ENCODE measurements at regions not wholly inside any gene's neighbourhood (a gene's known extent, or its start where the extent isn't known, plus 50 kb on each side); places are given as distances from the start of the nearest gene placed in this dataset.
A peak's percentile ranks its signal among the peaks of the same experiment; 100 is the strongest.

DNA sequence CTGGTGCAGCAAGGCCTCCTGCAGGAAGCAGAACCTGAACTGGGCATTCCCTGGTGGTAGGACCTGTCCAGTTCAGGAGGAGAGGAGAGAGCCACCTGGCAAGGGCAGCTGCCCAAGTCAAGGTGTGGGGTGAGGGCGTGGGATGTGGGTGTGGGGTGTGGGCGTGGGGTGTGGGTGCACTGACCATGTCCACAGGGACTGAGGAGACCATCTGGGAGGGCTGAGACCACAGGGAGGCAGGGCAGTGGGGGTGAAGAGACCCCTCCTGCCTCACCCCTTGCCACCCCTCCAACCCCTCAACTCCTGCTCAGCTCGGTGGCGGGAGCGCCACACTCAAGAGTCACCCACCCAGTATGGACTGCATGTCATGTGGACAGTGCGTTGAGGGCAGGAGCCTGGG lies 117.9 kb downstream of the CPZ start:
- DNase-seq = no peak

DNA sequence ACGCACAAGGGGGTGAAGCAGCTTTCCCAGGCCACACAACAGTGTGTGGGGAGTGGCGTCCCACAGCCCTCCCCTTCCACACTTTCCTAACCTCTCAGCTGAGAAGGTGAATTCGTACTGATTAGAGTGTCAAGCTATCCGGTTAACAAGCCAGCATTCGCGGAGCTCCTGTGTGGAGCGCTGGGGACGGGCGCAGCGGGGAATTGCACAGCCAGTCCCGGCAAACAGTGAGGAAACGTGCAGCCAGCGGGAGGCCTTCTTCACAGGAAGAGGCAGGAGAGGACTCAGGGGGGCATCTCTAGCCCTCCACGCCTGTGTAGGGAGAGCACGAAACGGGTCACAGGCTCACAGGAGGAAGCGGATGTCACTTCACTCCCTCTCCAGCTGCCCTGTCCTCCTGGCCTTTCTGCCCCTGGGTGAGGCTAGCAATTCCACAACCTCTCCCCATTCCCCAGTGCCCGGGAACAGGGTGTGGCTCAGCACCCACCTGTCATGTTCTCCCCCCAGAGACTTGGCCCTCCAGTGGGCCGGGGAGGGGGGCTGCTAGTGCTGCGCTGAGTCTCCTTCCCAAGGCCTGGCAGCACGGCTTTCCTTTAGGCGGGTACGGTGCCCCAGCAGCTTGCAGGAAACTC lies 117.3 kb downstream of the CPZ start:
- no peak for DNase-seq

DNA sequence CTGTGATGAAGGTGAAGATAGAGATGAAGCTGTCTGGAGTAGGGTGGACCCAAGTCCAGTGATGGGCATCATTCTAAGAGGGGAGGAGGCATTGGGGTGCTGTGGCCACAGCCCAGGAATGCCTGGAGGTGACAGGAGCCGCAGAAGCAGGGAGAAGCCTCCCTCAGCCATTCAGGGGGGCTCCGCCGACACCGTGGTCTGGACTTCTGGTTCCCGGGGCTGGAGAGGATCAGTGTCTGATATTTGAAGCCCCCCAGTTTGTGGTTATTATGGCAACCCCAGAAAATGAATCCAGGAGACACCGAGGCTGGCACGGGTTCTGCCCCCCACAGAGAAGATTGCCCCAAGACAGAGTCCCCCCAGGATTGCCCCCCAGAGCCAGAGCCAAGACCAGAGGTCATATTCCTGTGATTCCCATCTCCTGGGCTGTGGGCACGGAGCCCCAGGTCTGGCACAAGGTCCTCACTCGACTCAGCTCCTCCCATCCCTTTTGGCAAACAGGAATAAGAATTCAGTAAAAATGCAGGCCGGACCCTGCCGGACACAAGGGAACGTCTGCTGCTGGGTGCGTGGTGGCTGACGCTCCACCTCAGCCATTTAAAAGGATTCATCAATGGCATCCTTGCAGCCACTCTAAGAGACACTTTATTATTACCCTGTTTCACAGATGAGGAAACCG lies 116.6 kb downstream of the CPZ start:
- no peak for DNase-seq

DNA sequence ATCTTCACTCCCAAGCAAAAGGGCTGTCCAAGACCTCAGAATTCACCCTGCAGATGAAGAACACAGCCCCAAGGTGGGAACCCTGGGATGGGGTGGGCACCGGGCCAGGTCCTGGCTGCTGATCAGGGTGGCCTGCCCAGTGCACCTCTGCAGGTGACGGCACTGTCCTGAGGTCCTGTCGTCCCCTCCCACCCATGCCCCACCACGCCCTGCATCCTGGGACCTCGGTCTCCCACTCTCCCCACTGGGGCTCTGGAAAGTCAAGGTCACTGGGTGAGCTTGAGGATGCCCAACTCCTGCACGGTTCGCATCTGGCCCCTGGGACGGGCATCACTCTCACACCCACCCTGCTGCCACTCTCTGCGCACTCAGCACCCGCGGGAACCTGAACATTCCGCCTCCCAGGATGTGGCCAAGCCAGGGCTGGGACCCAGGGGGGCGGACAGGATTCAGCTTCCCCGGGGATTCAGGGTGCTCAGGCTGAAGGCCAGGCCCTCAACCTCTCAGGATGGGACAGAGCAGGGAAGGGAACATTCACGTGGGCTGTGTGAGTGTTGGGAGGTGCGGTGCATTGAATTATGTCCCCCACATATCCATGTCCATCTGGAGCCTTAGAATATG lies 115.9 kb downstream of the CPZ start:
- no peak for DNase-seq

DNA sequence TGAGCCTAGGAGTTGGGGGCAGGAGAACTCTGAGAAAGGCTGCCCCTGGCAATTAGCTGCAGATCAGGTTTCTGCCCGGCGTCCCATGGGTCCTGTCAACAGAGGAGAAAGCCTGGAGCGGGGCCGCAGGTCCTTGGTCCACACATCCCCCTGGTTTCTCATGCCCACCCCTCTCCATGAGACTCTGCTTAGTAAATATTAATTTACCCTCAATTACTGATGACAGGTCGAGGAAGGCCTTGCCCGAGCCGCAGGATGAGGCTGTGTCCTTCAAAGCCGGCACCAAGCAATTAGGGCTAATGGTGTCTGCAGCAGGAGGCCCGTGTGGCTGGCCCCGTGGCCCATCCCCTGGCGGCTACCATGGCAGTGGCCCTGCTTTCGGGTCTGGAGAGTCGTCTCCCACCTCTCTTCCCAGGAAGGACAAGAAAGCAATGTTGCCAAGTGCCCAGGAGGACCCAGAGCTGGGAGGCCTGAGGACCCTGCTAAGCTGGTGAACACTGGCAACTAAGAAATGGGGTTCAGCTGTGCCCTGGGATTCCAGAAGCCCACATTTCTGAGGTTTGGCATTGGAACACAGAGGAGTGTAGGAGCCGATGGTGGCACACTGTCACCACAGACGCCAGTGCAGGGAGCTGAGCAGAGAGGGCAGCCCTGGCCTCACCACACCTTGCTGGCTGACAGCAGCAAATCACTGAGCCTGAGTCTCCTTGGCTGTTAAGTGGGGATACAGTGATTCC lies 114.6 kb downstream of the CPZ start:
- DNase-seq = peak in 1 of 2 experiments; percentile 26

DNA sequence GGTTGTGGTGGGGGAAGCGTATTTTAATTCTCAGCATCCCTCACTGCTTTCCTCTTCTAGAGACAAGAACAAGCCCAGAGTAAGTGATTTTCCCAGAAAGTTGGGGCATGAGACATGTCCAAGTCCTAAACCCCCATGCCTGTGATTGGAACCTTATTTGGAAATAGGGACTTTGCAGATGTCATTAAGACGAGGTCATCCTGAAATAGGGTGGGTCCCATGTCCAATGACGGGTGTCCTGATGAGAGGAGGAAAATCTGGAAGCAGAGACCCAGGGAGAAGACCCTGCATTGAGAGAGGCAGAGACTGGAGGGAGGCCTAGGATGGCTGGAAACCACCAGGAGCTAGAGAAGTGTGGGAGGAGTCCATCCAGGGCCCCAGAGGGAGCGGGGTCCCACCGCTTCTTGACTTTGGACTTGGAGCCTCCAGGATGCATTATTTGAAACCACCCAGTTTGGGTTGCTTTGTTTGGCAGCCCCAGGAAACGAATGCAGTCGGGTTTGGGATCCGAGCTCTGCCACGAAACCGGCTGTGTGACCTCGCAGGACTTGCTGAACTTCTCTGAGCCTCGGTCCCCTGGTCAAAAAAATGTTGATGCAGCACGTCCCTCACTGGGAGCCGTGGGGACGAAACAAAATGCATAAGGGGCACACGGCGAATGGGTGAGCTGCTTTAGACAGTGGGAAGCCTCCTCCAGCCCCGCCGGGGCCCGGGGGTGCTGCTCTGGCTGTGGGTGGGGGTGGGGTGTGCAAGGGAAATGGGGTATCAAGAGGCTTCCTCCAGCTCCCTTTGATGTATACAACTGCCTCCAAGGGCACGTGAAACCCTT lies 113.9 kb downstream of the CPZ start:
- no peak for DNase-seq

DNA sequence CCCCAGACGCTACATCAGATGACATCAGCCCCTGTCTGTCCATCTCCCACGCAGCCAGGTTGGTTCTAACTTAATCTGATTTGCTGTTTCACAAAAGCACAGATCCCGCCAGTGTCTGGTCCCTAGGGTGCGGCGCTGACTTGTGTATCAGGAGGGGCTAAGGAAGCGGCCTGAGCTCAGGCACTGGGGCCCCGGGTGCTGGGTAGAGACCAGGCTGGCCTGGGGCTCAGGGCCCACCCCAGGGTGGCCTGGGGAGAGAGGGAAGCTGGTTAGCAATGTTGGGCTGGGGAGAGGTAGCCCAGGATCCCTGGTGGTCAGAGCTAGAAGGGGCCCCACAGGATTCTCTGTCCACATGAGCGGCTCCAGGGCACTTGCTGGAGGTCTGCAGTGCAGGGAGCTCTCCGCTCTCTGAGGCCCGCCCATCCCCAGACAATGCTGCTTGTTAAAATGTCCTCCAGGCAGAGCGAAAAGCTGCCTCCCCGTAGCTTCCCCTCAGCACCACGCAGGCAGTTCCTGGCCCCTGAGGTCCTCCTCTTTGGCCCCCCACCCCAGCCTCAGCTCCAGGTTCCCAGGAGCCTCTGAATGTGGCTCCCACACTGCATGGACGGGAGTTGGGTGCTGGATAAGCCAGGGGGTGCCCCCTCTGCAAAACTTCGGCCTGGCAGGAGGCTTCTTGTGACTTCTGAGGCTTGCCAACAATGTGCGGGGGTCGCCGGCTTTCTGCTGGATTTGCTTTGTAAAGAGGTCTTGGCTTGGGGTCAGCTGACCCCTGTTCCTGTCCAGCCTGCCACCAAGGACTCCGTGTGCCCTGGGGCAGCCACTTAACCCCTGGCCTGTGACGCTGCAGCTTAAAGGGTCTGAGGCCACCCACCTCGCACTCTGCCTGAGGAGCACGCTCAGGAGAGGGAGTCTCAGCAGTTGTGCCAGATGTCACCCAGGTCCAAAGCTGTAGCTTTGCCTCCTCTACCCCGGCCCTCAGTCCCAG lies 112.9 kb downstream of the CPZ start:
- DNase-seq = no peak

DNA sequence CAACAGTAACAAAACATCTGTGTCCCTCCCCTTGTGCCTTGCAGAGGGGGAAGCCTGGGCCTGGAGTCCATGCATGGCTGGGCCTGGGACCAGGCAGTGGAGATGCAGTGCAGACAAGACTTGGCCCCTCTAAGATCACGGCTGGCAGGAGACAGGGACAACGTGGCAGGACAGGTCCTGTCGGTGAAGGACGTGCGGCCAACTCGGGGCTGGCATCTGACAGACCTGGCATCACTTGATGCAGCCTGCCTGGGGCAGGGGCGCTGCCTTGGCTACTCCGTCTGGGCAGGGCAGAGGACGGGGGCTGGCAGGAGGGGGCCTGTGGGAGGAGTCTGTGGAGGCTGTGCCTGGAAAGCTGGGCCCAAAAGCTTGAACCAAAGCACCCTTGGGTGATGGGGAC lies 112.1 kb downstream of the CPZ start:
- DNase-seq = no peak

DNA sequence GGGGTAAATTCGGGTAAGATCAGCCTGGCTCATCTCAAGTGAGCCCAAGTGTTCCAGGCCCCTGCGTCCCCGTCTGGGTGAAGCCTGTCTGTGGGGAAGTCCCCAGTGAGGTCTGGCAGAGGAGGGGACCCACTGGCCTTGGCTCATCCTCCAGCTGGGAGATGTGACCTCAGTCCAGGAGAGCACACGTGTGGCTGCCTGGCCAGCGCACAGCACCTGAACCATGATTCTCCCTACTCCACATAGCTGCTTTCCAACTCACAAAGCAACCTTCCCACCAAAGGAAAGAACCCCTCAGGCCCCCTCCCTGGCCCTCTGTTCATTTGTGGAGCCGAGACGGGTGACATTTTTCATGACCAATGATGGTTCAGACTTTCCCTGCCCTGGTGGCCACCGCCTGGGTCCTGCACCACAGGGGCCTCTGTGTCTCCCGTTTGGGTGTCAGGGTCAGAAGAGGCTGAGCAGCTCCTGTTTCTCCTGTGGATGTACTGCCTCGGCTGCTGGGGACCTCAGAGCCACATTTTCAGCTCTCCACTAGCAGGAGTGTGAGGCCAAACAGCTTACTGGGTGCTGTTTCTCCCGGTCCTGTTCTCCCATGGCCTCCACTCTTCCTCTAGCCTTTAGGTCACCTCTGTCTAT lies 111.4 kb downstream of the CPZ start:
- DNase-seq = no peak

DNA sequence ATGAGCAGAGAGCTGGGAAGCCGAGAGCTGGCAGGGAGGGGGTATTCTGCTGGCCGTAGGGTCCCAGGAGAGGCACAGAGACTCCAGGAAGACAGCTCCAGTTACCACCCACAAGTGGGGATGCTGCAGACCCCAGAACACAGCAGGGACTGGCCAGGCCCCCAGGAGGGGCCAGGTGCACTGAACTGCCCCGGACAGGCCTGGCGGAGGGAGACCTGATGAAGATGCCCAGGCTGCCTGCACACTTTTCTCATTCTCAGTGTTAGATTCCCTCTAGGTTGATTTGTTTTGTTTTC lies 110.8 kb downstream of the CPZ start:
- DNase-seq = no peak

DNA sequence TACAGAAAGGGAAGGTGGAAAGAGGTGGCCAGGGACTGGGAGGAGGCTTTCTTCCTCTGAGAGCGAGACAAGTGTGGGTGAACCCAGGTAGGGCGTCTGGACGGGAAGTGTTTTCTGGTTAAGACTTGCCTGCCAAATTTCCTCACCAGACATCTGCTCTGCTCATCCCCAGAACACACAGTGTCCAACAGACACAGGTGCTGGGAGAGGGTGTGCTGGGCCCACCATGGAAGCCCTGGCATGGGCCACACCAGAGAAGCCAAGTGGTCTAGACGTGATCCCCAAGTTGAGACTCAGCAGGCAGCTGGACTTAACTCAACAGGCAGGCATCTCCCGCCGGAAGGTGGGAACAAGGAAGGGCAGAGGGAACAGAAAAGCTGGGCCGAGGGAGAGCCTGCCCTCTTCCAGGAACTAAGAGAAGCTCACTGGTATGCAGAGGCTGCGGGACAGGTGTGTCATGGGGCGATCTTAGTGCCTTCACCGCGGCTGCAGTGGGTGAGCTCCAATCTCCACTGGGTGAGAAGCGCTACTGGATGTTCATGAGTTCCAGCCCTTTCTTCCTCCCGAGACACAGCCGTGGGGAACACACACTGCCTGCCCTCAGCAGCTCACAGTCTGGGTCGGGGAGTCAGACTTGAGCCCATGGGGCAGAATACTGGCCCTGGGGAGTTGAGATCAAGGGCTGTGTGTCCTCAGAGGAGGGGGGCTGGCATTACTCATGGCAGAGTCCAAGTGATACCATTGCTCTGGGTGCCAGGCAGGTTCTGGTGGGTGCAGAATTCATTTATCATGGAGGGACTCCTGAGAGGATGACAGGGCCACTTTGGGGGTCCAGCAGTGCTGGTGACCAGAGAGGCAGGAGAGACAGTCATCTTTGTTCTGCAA lies 110.2 kb downstream of the CPZ start:
- DNase-seq = no peak

DNA sequence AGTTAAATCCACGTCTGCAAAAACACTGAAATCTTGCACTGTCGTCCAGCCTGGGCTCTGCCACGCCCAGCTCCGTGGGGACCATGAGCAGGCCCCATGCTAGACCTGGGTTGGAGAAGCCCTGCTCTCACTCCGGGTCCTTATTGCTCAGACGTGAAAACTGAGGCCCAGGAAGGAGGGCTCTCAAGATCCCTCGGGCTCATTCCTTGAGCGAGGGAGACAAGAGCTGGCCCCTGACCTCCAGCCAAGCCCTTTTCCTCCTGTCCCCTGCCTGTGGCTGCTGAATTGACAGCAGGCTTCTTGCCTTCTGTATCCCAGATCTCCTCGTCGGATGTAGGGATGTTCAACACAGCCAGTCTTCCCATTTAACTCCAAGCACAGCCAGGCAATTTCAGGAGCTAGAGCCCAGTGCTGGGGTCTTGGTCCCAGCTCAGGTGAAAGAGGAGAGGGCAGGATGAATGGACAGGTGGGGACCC lies 109.5 kb downstream of the CPZ start:
- no peak for DNase-seq

DNA sequence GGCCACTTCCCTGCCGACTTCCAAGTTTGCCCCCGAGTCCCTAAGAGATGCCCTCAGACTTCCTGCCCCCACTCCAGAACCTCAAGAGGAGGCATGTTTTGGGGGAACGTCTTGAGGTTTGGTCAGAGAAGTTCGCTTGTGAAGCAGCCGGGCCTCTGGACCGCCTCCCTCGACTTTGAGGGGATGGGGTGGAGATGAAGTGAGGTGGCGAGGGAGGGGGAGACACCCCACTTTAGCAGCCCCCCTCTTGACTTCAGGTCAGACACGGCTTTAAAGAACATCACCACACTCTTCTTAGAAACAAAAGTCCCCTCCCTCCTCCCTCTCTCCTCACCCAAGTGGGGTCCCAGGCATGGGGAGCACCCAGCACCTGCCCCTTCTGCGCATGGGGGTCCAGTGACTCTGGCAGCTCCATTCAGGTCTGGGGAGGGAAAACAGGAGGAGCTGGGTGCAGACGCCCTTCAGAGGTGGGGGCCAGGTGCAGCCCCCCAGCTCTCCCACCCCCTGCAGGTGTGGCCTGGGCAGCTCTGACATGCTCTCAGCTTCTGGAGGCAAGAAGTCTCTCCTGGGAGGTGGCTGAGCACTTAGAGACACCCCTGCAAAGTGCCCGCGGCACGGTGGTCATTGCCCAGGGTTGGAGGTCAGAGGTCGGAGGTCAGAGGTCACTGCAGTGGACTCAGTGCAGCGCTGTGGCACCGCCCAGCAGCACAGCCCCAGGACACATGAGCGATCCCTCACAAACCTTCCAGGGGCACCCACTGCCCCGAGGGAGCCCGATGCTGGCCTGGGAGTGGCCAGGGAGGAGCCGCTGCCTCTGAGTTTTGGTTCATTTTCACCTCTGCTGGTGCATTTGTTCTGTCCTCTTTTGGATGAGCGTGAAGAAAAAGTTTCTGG lies 108.8 kb downstream of the CPZ start:
- no peak for DNase-seq

DNA sequence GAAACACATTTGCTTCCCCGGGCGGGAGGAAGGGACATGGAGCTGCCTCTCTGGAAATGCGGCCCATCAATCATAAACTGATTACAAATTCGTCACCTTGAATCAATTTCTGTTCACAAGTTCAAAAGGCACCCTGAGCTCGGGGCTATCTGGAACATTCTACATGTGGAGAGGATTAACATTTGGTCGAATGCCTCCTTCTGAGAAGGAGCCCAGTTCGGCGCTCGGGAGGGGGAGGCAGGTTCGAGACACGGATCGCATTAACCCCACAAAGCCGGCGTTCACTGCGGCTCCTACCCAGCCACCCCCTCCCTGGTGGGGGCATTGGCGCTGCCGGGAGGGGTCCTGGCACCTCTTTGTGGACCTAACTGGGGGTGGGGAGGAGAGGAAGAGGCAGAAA lies 108.0 kb downstream of the CPZ start:
- DNase-seq = no peak

DNA sequence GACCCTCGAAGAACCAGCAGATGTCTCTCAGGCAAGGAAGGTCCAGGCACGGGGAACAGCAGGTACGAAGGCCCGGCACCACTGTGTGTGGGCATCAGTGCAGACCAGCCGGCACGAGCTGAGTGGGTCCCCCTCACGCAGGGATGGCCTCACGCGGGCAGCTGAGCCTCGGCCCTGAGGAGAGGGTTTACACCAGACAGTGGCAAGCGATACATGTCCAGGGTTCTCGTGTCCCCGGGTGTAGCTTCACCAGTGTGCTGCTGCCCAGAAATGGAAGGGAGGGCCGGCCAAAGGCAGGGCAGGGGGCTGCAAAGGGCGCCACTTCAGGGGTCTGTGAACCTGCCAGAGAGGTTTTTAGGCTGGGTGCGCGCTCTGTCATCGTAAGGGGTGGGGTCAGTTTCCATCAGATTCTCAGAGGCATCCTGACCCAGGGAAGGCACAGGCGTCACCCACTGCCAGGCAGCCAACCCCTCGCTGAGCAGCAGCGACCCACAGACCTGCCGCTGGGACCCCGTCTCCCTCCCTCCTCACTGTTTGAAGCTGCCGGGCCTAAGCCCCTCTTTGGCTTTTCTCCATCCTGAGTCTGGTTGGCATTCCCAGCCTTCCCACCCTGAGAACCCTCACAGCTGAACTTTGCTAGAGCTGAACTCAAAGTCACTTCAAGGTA lies 107.0 kb downstream of the CPZ start:
- DNase-seq = no peak

DNA sequence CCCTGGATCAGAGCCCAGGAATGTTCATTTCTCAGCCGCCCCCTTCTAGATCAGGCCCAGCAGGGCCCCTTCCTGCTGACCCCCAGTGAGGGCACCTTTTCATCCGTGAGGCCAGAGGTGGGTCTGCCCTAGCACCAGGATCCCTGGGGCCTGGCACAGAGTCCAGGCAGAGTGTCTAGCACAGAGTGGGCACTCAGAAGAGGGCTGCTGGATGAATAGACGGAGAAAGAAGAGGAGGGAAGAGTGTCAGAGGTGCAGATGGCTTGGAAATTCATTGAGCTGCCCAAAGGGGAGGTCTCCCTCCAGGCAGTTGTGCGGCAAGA lies 106.5 kb downstream of the CPZ start:
- no peak for DNase-seq

DNA sequence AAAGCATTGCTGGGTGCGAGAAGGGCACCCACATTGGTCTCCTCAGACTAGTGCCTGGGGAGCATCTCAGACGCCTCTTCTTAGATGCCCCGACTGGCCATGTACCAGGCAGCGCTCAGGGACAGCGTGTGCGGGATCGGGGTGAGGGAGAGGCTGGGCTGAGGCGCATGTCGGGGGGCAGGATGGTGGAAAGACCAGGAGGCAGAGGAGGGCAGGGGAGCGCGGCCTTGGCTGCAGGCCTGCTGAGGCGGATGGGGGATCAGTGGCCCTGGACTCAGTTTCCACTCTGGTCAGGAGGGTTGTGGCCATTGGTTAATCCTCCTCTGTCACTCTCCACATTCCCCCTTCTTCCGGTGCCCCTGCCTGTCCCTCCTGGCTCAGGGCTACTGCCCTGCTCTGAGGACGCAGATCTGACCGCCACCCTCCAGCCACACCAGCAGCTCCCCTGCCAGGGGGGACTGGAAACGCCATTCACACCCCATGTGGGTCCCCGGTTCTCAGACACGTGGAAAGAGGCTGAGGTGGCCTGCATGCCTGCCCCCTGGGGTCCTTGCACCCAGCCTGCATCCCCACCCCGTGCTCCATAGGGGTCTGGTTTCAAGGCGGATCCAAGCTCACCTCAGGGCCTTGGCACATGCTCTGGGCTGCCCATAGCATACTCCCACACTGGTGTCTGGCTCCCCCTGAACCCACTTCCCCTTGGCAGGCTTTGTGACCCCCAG lies 105.9 kb downstream of the CPZ start:
- no peak for DNase-seq

DNA sequence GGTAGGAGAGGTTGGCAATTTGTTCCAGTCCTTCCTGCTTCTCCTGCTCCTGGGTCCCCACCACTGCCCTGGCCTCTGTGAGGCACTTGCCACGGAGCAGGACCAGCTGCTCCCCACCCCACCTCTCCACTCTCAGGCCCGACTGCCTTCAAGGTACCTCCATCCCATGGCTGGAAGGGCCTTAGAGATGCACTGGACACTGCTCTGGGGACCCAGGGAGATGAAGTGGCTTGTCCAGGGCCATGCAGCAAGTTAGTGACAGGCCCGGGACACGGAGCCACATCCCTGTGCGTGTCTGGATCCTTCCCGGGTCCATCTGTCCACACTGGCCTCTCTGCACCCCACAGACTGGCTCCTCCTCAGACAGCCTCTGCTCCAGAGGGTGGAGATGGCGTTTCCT lies 105.3 kb downstream of the CPZ start:
- no peak for DNase-seq
